HG03457 (cell line): ENCODE measurements at regions not wholly inside any gene's neighbourhood (a gene's known extent, or its start where the extent isn't known, plus 50 kb on each side); places are given as distances from the start of the nearest gene placed in this dataset.
"Not testable (repeated sequence)": the region's sequence is repeated elsewhere in the genome, so short reads cannot be mapped to it uniquely, and the experiment has no call there.

Source experiments
- ATAC-seq: cut with Tn5 transposase; IDR thresholded peaks from one replicate; pipeline ENCODE4 v1.9.1; 2021; ENCODE audit warnings: moderate number of reproducible peaks; ENCODE audit not compliant: unreplicated experiment

GRCh38 chr18:42378854-42379253 is 423.8 kb downstream of the PIK3C3 start:
- ATAC-seq: not testable (repeated sequence)

- ATAC-seq: not testable (repeated sequence)
Observed at GRCh38 chr18:42381236-42381635, 426.2 kb downstream of the PIK3C3 start.

- no peak for ATAC-seq
Observed at GRCh38 chr18:42392416-42392815, 437.4 kb downstream of the PIK3C3 start.

- no peak for ATAC-seq
Observed at GRCh38 chr18:42392926-42393325, 437.9 kb downstream of the PIK3C3 start.

GRCh38 chr18:42394238-42394637 is 439.2 kb downstream of the PIK3C3 start:
- no peak for ATAC-seq

GRCh38 chr18:42401131-42401673 is 446.2 kb downstream of the PIK3C3 start:
- no peak for ATAC-seq

GRCh38 chr18:42404151-42404550 is 449.1 kb downstream of the PIK3C3 start:
- ATAC-seq: no peak

- no peak for ATAC-seq
Observed at GRCh38 chr18:42409005-42409404, 454.0 kb downstream of the PIK3C3 start.

- ATAC-seq: no peak
Observed at GRCh38 chr18:42412281-42412680, 457.2 kb downstream of the PIK3C3 start.

GRCh38 chr18:42412896-42413295 is 457.9 kb downstream of the PIK3C3 start:
- no peak for ATAC-seq

- ATAC-seq: no peak
Observed at GRCh38 chr18:42413870-42414269, 458.8 kb downstream of the PIK3C3 start.

GRCh38 chr18:42414756-42415454 is 459.9 kb downstream of the PIK3C3 start:
- ATAC-seq: no peak

GRCh38 chr18:42417189-42417588 is 462.2 kb downstream of the PIK3C3 start:
- ATAC-seq: no peak

GRCh38 chr18:42418121-42418520 is 463.1 kb downstream of the PIK3C3 start:
- no peak for ATAC-seq

GRCh38 chr18:42425025-42425424 is 470.0 kb downstream of the PIK3C3 start:
- no peak for ATAC-seq

GRCh38 chr18:42426496-42427015 is 471.5 kb downstream of the PIK3C3 start:
- ATAC-seq: no peak

- ATAC-seq: no peak
Observed at GRCh38 chr18:42429196-42429595, 474.2 kb downstream of the PIK3C3 start.

GRCh38 chr18:42436222-42436765 is 481.3 kb downstream of the PIK3C3 start:
- no peak for ATAC-seq

GRCh38 chr18:42437001-42437400 is 482.0 kb downstream of the PIK3C3 start:
- no peak for ATAC-seq

GRCh38 chr18:42437646-42438045 is 482.6 kb downstream of the PIK3C3 start:
- ATAC-seq: no peak

- no peak for ATAC-seq
Observed at GRCh38 chr18:42442656-42443055, 487.6 kb downstream of the PIK3C3 start.

- no peak for ATAC-seq
Observed at GRCh38 chr18:42444349-42444748, 489.3 kb downstream of the PIK3C3 start.
